Muscle layer of colon (tissue), 2 donors: ENCODE measurements at regions not wholly inside any gene's neighbourhood (a gene's known extent, or its start where the extent isn't known, plus 50 kb on each side); places are given as distances from the start of the nearest gene placed in this dataset.

ENCODE experiments used
- H3K27ac ChIP-seq: one replicate; pipeline ENCODE4 v1.7.0; 2013; ENCODE audit warnings: low read depth, mild to moderate bottlenecking, low read length, moderate library complexity
- H3K27me3 ChIP-seq, 2 donors: one replicate each; pipeline ENCODE4 v1.7.0; 2013; ENCODE audit warnings: low read length in 2 of 2, mild to moderate bottlenecking in 2 of 2; ENCODE audit not compliant: insufficient read depth in 2 of 2, control insufficient read depth in 1 of 2
- H3K36me3 ChIP-seq: one replicate; pipeline ENCODE4 v1.7.0; 2013; ENCODE audit warnings: mild to moderate bottlenecking, low read length; ENCODE audit not compliant: insufficient read depth
- H3K4me1 ChIP-seq: one replicate; pipeline ENCODE4 v1.7.0; 2013; ENCODE audit warnings: mild to moderate bottlenecking, low read length; ENCODE audit not compliant: insufficient read depth
- H3K4me3 ChIP-seq, 2 donors: one replicate each; pipeline ENCODE4 v1.7.0; 2013; ENCODE audit warnings: low read length in 2 of 2, low read depth in 1 of 2, mild to moderate bottlenecking in 1 of 2, moderate library complexity in 1 of 2
- H3K9ac ChIP-seq: one replicate; pipeline ENCODE4 v1.7.0; 2013; ENCODE audit warnings: low read length
- H3K9me3 ChIP-seq: one replicate; pipeline ENCODE4 v1.7.0; 2013; ENCODE audit warnings: mild to moderate bottlenecking, low read length
- donor health status: abdominal sarcoma.
- donor health status: Adenocarcinoma of cecum.

DNA sequence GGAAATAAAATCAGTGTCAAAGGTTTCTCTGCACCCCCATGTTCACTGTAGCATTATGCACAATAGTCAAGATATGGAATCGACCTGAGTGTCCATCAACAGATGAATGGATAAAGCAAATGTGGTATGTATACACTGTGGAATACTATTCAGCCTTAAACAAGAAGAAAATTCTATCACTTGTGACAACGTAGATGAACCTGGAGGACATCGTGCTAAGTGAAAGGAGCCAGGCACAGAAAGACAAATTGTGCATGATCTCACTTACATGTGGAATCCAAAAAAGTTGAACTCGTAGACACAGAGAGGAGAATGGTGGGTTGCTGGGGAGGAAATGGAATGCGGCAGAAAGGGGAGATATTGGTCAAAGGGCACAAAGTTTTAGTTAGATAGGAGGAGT lies 136.3 kb upstream of the ESR1 start:
- Histone ChIP-seq H3K36me3 (no peaks in the 10 kb centered on the region), H3K9me3 (no peaks in the 10 kb centered on the region), H3K4me1 (no peaks in the 10 kb centered on the region), H3K27me3 (no peaks in the 10 kb centered on the region), H3K4me3 (no peak overlapping the region), H3K27ac (no peak overlapping the region), H3K9ac (no peak overlapping the region)

DNA sequence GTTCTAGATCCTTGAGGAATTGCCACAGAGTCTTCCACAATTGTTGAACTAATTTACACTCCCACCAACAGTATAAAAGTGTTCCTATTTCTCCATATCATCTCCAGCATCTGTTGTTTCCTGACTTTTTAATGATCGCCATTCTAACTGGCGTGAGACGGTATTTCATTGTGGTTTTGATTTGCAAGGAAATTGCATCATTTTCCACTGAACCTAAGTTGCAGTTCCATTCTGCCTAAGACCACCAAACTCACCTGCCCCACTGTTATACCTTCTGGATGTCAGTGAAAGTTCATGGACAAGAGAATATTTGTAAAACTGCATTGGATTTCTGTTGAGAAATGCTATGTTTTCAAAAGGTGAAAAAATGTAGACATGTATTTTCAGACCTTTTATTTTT lies 132.9 kb upstream of the ESR1 start:
- no peaks in the 10 kb centered on the region for H3K27me3 ChIP-seq
- H3K9ac ChIP-seq: no peak overlapping the region
- H3K9me3 ChIP-seq: no peaks in the 10 kb centered on the region
- no peak overlapping the region for H3K27ac ChIP-seq
- no peak overlapping the region for H3K4me3 ChIP-seq
- no peaks in the 10 kb centered on the region for H3K4me1 ChIP-seq
- H3K36me3 ChIP-seq: no peaks in the 10 kb centered on the region

DNA sequence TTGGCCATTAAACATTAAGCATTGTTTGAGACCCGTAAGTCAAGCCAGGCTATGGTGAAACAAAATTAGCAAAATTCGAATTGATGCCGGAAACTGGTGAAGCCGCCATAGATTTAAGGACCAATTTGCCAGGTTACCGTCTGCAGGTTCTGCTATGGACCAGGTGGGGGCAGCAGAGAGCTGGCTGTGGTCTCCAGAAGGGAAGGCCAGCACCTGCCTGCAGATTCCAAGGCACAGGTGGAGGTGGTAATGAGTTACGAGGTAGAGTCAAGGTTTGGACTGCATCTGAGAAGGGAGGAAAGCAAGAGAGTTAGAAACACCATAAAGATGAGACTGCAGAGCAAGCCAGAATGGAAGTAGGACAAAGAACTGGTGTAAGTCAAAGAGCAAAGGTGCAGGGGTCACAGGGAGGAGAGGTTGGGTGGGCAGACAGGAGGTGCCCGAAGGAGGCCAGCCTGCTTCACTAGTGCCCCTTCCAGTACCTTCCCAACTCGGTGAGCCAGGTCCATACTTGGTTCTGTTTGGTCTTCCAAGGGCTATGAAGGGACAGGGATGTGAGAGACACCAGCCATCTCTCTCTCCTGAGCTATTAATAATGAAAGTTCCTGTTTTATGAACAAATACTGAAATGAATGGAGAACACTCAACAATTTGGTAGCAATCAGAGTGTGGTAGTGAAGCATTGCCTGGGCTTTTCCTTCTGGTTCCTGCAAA lies 131.6 kb upstream of the ESR1 start:
- H3K27ac ChIP-seq: no peak overlapping the region
- H3K9ac ChIP-seq: no peak overlapping the region
- H3K9me3 ChIP-seq: no peaks in the 10 kb centered on the region
- H3K4me1 ChIP-seq: no peaks in the 10 kb centered on the region
- H3K27me3 ChIP-seq: no peaks in the 10 kb centered on the region
- H3K4me3 ChIP-seq: no peak overlapping the region
- no peaks in the 10 kb centered on the region for H3K36me3 ChIP-seq

DNA sequence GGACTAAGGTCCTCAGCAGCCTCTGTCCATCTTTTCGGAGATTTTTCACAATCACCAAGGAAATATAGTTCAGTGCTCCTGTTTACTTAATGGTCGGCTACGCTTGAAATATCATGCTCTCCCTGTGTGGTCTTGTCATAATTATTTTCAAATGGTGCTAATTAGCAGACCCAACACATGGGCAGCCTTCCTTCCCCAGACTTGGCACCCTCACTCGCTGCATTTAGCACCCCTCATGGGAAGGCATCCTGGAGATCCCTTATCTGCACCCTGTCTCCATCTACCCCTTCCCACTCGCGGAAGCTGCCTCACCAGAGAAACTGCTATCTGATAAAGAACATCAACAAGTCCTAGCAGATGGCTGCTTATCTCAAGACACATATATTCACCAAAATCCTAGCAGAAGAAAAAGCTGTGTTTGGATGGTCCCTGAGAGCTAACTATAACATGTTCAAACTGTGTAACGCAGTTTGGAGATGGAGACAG lies 131.0 kb upstream of the ESR1 start:
- no peak overlapping the region for H3K27ac ChIP-seq

DNA sequence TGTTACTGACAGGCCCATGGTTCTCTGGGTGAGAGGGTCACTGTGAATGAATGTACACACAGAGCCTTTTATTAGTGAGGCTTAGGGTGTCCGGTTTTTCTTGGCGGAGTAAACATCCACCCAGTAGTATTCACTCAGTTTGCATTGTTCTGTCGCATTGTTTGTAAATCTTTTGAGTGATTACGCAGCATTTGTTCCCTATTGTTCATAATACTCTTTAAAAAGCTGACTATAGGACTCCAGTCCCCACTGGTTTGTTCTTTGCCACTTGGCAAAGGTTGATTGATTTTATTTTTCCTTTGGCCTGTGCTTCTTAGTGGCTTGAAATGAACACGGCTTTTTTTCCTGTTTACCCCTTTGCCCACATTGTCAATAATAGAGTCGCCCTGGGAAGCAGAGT lies 130.1 kb upstream of the ESR1 start:
- peaks cover 3% of the 10 kb centered on the region for H3K4me1 ChIP-seq
- H3K36me3 ChIP-seq: no peaks in the 10 kb centered on the region
- no peak overlapping the region for H3K9ac ChIP-seq
- no peak overlapping the region for H3K4me3 ChIP-seq
- no peaks in the 10 kb centered on the region for H3K27me3 ChIP-seq
- no peaks in the 10 kb centered on the region for H3K9me3 ChIP-seq
- no peak overlapping the region for H3K27ac ChIP-seq

More for the DNA sequence above, 131.0 kb upstream of the ESR1 start:
- no peaks in the 10 kb centered on the region for H3K4me1 ChIP-seq
- H3K9ac ChIP-seq: no peak overlapping the region
- no peaks in the 10 kb centered on the region for H3K27me3 ChIP-seq
- H3K36me3 ChIP-seq: no peaks in the 10 kb centered on the region
- H3K9me3 ChIP-seq: no peaks in the 10 kb centered on the region
- H3K4me3 ChIP-seq: no peak overlapping the region

DNA sequence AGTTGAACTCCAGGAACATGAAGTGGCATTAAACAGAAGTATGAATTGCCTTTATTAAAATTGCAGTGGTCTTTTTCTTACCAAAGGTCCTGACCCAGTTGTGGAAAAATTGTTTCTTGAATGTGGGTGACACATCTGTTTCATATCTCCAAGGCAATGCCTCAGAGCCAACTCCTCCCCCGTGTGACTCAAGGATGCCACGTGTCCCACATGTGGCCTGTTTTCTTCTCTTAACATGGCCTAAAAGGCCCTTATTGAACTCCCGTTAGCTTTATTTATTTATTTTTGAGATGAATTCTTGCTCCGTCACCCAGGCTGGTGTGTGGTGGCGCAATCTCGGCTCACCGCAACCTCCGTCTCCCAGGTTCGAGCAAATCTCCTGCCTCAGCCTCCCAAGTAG lies 128.4 kb upstream of the ESR1 start:
- no peak overlapping the region for H3K4me3 ChIP-seq
- no peak overlapping the region for H3K9ac ChIP-seq
- no peaks in the 10 kb centered on the region for H3K27me3 ChIP-seq
- no peaks in the 10 kb centered on the region for H3K9me3 ChIP-seq
- H3K4me1 ChIP-seq: peaks cover 3% of the 10 kb centered on the region
- no peak overlapping the region for H3K27ac ChIP-seq
- H3K36me3 ChIP-seq: no peaks in the 10 kb centered on the region

DNA sequence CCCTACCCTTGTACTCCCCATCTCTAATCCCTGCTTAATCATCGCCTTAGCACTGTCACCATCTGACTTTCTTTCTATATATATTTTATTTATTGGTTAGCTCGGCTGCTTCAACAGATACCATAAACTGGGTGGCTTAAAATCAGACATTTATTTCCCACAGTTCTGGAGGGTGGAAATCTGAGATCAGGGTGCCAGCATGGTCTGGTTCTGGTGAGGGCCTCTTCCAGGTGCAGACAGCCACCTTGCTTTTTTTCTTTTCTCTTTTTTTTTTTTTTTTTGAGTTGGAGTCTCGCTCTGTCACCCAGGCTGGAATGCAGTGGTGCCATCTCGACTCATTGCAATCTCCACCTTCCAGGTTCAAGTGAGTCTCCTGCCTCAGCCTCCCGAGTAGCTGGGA lies 127.5 kb upstream of the ESR1 start:
- no peak overlapping the region for H3K27ac ChIP-seq
- H3K36me3 ChIP-seq: no peaks in the 10 kb centered on the region
- no peak overlapping the region for H3K4me3 ChIP-seq

DNA sequence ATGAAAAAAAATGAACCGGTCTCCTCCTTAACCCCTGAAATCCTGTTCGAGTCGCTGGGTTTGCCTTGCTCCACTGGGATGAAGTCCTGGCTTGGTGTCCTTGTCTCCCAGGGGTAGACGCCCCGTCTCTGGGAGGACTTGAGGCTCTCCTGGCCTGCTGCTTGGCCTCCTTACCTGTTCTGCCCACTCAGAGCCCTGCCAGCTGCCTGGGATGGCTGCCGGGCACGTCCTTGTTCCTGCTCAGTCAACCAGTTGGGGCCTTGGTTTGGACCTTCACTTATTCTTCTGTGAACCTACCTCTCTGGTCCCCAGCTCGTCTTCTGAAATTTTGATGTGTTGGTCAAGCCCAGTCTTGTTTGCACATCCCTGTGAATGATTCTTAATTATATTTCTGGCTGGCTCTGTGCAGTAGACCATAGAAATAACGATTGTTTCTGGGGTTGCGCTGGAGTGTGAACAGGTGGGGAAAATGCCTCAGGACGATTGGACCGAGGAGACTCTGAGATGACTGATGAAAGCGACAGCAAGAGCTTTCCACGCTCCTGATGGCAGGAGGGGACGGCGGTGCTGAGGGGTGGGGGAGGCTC lies 126.5 kb upstream of the ESR1 start:
- no peaks in the 10 kb centered on the region for H3K27me3 ChIP-seq
- H3K9me3 ChIP-seq: no peaks in the 10 kb centered on the region
- peaks cover 3% of the 10 kb centered on the region for H3K4me1 ChIP-seq
- no peak overlapping the region for H3K4me3 ChIP-seq
- no peaks in the 10 kb centered on the region for H3K36me3 ChIP-seq
- H3K27ac ChIP-seq: peak overlapping the region; percentile 27
- H3K9ac ChIP-seq: no peak overlapping the region

More for the DNA sequence above, 127.5 kb upstream of the ESR1 start:
- Histone ChIP-seq H3K9me3 (no peaks in the 10 kb centered on the region), H3K27me3 (no peaks in the 10 kb centered on the region), H3K4me1 (peaks cover 3% of the 10 kb centered on the region), H3K9ac (no peak overlapping the region)

DNA sequence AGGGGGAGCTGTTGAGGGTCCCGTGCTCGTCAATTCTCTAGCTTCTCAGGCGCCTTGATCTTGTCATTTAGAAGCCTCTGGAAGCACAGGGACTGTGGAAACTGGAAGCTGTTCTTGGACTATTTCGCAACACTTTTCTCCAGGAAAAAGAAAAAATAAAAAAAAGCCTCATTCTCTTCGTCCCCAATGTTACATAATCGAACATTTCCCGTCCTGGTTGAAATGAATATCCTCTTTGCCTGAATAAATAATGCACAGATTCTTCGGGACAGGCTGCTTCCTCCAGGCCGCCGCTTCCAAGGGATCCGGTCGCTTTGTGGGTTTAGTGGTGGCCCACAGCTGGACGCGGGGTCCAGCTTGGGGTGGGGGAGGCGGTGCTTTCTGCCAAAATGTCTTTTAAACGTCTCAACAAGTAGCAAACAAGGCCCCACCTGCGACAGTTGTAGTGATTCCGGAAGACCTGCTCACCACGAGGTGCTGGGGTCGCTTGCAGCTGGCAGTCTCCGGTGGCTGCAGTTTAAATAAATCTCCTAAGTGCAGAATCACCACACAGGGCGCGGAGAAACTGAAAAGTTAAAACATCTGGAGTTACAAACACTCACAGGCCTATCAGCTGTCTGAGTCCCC lies 125.9 kb upstream of the ESR1 start:
- Histone ChIP-seq H3K4me3 (no peak overlapping the region), H3K27ac (peak overlapping the region; percentile 27), H3K27me3 (no peaks in the 10 kb centered on the region), H3K9ac (no peak overlapping the region), H3K4me1 (peaks cover 3% of the 10 kb centered on the region), H3K9me3 (no peaks in the 10 kb centered on the region), H3K36me3 (no peaks in the 10 kb centered on the region)

DNA sequence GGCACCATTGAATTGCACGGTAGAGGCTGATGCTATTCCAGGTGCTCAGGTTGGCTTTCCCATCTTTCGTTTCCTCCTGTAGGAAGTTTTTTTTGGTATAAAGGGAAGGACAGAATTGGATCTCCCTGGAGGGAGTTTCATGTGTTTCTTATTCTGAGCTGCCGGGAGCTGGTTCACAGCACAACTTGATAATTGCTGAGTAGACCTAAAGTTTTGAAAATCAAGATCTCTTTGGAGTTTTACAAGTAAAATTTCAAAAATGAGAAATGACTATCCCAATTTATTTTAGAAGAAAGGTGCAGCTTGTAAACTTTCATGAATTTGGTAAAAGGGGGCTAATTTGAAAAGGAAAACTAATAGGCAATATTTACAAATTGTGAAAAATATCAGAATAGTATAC lies 125.2 kb upstream of the ESR1 start:
- Histone ChIP-seq H3K36me3 (no peaks in the 10 kb centered on the region), H3K9me3 (no peaks in the 10 kb centered on the region), H3K4me1 (peaks cover 3% of the 10 kb centered on the region), H3K4me3 (no peak overlapping the region), H3K9ac (no peak overlapping the region), H3K27me3 (no peaks in the 10 kb centered on the region), H3K27ac (no peak overlapping the region)

DNA sequence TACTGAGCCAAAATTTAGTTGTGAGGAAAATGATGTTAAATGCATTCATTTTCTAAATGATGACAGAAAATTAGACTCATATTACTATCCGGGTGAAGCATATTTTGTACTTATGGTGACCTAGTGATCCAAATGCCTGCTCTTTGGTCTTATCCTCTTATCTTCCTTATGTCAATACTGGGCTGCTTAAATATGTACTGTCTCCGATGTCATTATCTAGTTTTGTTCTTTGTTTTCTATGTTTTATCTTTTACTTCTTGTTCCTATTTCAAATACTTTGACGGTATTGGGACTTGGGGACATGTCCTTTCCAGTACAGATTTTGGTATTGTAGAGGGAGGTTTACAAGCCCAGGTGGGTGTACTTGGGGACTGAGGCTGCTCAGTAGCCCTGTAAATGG lies 124.6 kb upstream of the ESR1 start:
- Histone ChIP-seq H3K36me3 (no peaks in the 10 kb centered on the region), H3K27ac (no peak overlapping the region), H3K4me3 (no peak overlapping the region), H3K4me1 (peaks cover 3% of the 10 kb centered on the region), H3K27me3 (no peaks in the 10 kb centered on the region), H3K9me3 (no peaks in the 10 kb centered on the region), H3K9ac (no peak overlapping the region)
